Activated naive CD8-positive, alpha-beta T cell treated with anti-CD3 and anti-CD28 coated beads, Interleukin-2, amount 50 U/mL, for 24 hours (primary cell): ENCODE measurements at regions not wholly inside any gene's neighbourhood (a gene's known extent, or its start where the extent isn't known, plus 50 kb on each side); places are given as distances from the start of the nearest gene placed in this dataset.
"Not testable (repeated sequence)": the region's sequence is repeated elsewhere in the genome, so short reads cannot be mapped to it uniquely, and the experiment has no call there.

ENCODE experiments used
- ATAC-seq: fragments of 150-1000 bp; cut with Tn5 transposase; one replicate; pipeline ENCODE4 v1.10.0; 2021
- DNase-seq: peaks from one replicate; pipeline ENCODE4 v3.0.0; 2021
- H3K27ac Mint-ChIP-seq: one replicate; pipeline ENCODE4 v1.8.0; 2021; ENCODE audit warnings: mild to moderate bottlenecking, mixed read lengths
- H3K27me3 Mint-ChIP-seq: one replicate; pipeline ENCODE4 v1.8.0; 2021; ENCODE audit warnings: mixed read lengths
- H3K36me3 Mint-ChIP-seq: one replicate; pipeline ENCODE4 v1.8.0; 2021; ENCODE audit warnings: low read depth, mixed read lengths
- H3K4me1 Mint-ChIP-seq: one replicate; pipeline ENCODE4 v1.8.0; 2021; ENCODE audit warnings: mixed read lengths
- H3K4me3 Mint-ChIP-seq: one replicate; pipeline ENCODE4 v1.8.0; 2021; ENCODE audit warnings: mild to moderate bottlenecking, moderate library complexity, mixed read lengths
- H3K9me3 Mint-ChIP-seq: one replicate; pipeline ENCODE4 v1.8.0; 2021; ENCODE audit warnings: mixed read lengths

- Mint-ChIP-seq H3K27me3 (no peaks in the 10 kb centered on the region), H3K9me3 (no peaks in the 10 kb centered on the region), H3K4me1 (no peaks in the 10 kb centered on the region), H3K4me3 (no peak overlapping the region), H3K36me3 (no peaks in the 10 kb centered on the region), H3K27ac (no peak overlapping the region)
- DNase-seq (no peak), ATAC-seq (no peak)
Measured at GRCh38 chr16:5196204-5196603, 98.6 kb upstream of the EEF2KMT start.

GRCh38 chr16:5193861-5194260, 96.3 kb upstream of the EEF2KMT start:
- Mint-ChIP-seq H3K9me3 (no peaks in the 10 kb centered on the region), H3K4me1 (no peaks in the 10 kb centered on the region), H3K4me3 (no peak overlapping the region), H3K27ac (no peak overlapping the region), H3K36me3 (no peaks in the 10 kb centered on the region), H3K27me3 (no peaks in the 10 kb centered on the region)
- ATAC-seq, result no peak
- no peak for DNase-seq

GRCh38 chr16:5188989-5189352, 91.4 kb upstream of the EEF2KMT start:
- no peak overlapping the region for H3K27ac Mint-ChIP-seq
- no peaks in the 10 kb centered on the region for H3K27me3 Mint-ChIP-seq
- no peak overlapping the region for H3K4me3 Mint-ChIP-seq
- H3K4me1 Mint-ChIP-seq, result no peaks in the 10 kb centered on the region
- H3K36me3 Mint-ChIP-seq, result no peaks in the 10 kb centered on the region
- DNase-seq (no peak), ATAC-seq (no peak)
- H3K9me3 Mint-ChIP-seq, result no peaks in the 10 kb centered on the region

- Mint-ChIP-seq H3K9me3 (no peaks in the 10 kb centered on the region), H3K36me3 (no peaks in the 10 kb centered on the region), H3K4me3 (no peak overlapping the region), H3K4me1 (no peaks in the 10 kb centered on the region), H3K27me3 (no peaks in the 10 kb centered on the region), H3K27ac (no peak overlapping the region)
- ATAC-seq, result no peak
- DNase-seq, result no peak
Measured at GRCh38 chr16:5188318-5188988, 90.9 kb upstream of the EEF2KMT start.

GRCh38 chr16:5187402-5187952, 89.9 kb upstream of the EEF2KMT start:
- no peaks in the 10 kb centered on the region for H3K36me3 Mint-ChIP-seq
- no peak overlapping the region for H3K4me3 Mint-ChIP-seq
- H3K27me3 Mint-ChIP-seq, result no peaks in the 10 kb centered on the region
- ATAC-seq, result no peak
- H3K9me3 Mint-ChIP-seq, result no peaks in the 10 kb centered on the region
- no peak overlapping the region for H3K27ac Mint-ChIP-seq
- no peak for DNase-seq
- no peaks in the 10 kb centered on the region for H3K4me1 Mint-ChIP-seq

- H3K27me3 Mint-ChIP-seq, result no peaks in the 10 kb centered on the region
- H3K4me1 Mint-ChIP-seq, result no peaks in the 10 kb centered on the region
- H3K27ac Mint-ChIP-seq, result no peak overlapping the region
- no peaks in the 10 kb centered on the region for H3K36me3 Mint-ChIP-seq
- no peak overlapping the region for H3K4me3 Mint-ChIP-seq
- ATAC-seq (no peak), DNase-seq (no peak)
- no peaks in the 10 kb centered on the region for H3K9me3 Mint-ChIP-seq
Measured at GRCh38 chr16:5186381-5186903, 88.8 kb upstream of the EEF2KMT start.

- H3K4me3 Mint-ChIP-seq, result no peak overlapping the region
- H3K27me3 Mint-ChIP-seq, result peaks cover 3% of the 10 kb centered on the region
Measured at GRCh38 chr16:5176505-5176904, 78.9 kb upstream of the EEF2KMT start.

GRCh38 chr16:5175266-5175665, 77.7 kb upstream of the EEF2KMT start:
- Mint-ChIP-seq H3K27me3 (peaks cover 3% of the 10 kb centered on the region), H3K36me3 (peaks cover 2% of the 10 kb centered on the region), H3K4me3 (no peak overlapping the region), H3K4me1 (no peaks in the 10 kb centered on the region), H3K9me3 (peaks cover 22% of the 10 kb centered on the region), H3K27ac (no peak overlapping the region)
- ATAC-seq (no peak), DNase-seq (no peak)

More at GRCh38 chr16:5176505-5176904, 78.9 kb upstream of the EEF2KMT start:
- no peak overlapping the region for H3K27ac Mint-ChIP-seq
- peaks cover 22% of the 10 kb centered on the region for H3K9me3 Mint-ChIP-seq
- DNase-seq, result no peak
- H3K4me1 Mint-ChIP-seq, result no peaks in the 10 kb centered on the region
- peaks cover 2% of the 10 kb centered on the region for H3K36me3 Mint-ChIP-seq
- ATAC-seq, result no peak

- H3K27me3 Mint-ChIP-seq, result peaks cover 19% of the 10 kb centered on the region
- H3K9me3 Mint-ChIP-seq, result peaks cover 6% of the 10 kb centered on the region
- H3K36me3 Mint-ChIP-seq, result no peaks in the 10 kb centered on the region
- H3K4me3 Mint-ChIP-seq, result no peak overlapping the region
- no peak overlapping the region for H3K27ac Mint-ChIP-seq
- DNase-seq (no peak), ATAC-seq (no peak)
- H3K4me1 Mint-ChIP-seq, result no peaks in the 10 kb centered on the region
Measured at GRCh38 chr16:5166486-5166885, 68.9 kb upstream of the EEF2KMT start.

GRCh38 chr16:5165429-5165828, 67.8 kb upstream of the EEF2KMT start:
- H3K36me3 Mint-ChIP-seq, H3K4me1 Mint-ChIP-seq, H3K4me3 Mint-ChIP-seq, H3K27ac Mint-ChIP-seq, ATAC-seq, H3K9me3 Mint-ChIP-seq, DNase-seq: not testable (repeated sequence)
- H3K27me3 Mint-ChIP-seq, result peaks cover 24% of the 10 kb centered on the region

- not testable (repeated sequence) for ATAC-seq
Measured at GRCh38 chr16:5162801-5163200, 65.2 kb upstream of the EEF2KMT start.

GRCh38 chr16:5161888-5162287, 64.3 kb upstream of the EEF2KMT start:
- H3K36me3 Mint-ChIP-seq, H3K4me3 Mint-ChIP-seq, H3K27ac Mint-ChIP-seq, ATAC-seq, H3K27me3 Mint-ChIP-seq, DNase-seq, H3K9me3 Mint-ChIP-seq, H3K4me1 Mint-ChIP-seq: not testable (repeated sequence)

More at GRCh38 chr16:5162801-5163200, 65.2 kb upstream of the EEF2KMT start:
- not testable (repeated sequence) for H3K4me1 Mint-ChIP-seq, DNase-seq, H3K36me3 Mint-ChIP-seq, H3K9me3 Mint-ChIP-seq, H3K4me3 Mint-ChIP-seq, H3K27ac Mint-ChIP-seq
- H3K27me3 Mint-ChIP-seq, result peaks cover 16% of the 10 kb centered on the region

GRCh38 chr16:5160010-5160409, 62.4 kb upstream of the EEF2KMT start:
- H3K27me3 Mint-ChIP-seq, H3K4me1 Mint-ChIP-seq, DNase-seq, H3K27ac Mint-ChIP-seq, H3K9me3 Mint-ChIP-seq, H3K36me3 Mint-ChIP-seq, H3K4me3 Mint-ChIP-seq, ATAC-seq: not testable (repeated sequence)

- not testable (repeated sequence) for H3K36me3 Mint-ChIP-seq, DNase-seq, H3K27ac Mint-ChIP-seq, H3K4me3 Mint-ChIP-seq, H3K27me3 Mint-ChIP-seq, H3K9me3 Mint-ChIP-seq, H3K4me1 Mint-ChIP-seq, ATAC-seq
Measured at GRCh38 chr16:5159537-5159936, 61.9 kb upstream of the EEF2KMT start.

- no peak overlapping the region for H3K4me3 Mint-ChIP-seq
- no peak for ATAC-seq
- H3K27ac Mint-ChIP-seq, result no peak overlapping the region
- H3K27me3 Mint-ChIP-seq, result peaks cover 8% of the 10 kb centered on the region
- no peak for DNase-seq
- H3K36me3 Mint-ChIP-seq, result no peaks in the 10 kb centered on the region
- peaks cover 6% of the 10 kb centered on the region for H3K9me3 Mint-ChIP-seq
- H3K4me1 Mint-ChIP-seq, result no peaks in the 10 kb centered on the region
Measured at GRCh38 chr16:5158494-5158893, 60.9 kb upstream of the EEF2KMT start.
